BLaER1 treated with 17β-estradiol and CSF1 and Interleukin-3, amounts not matched to agents 10 nM and 100 nM (cell line): ENCODE measurements at regions not wholly inside any gene's neighbourhood (a gene's known extent, or its start where the extent isn't known, plus 50 kb on each side); places are given as distances from the start of the nearest gene placed in this dataset.

Experiments used
- H3K27ac ChIP-seq, 11 experiments: shearing (Covaris generic); formaldehyde crosslinking; 2 replicates each; pipeline ENCODE4 v1.8.1; 2022
- H3K27me3 ChIP-seq, 11 experiments: shearing (Covaris generic); formaldehyde crosslinking; 2 replicates each; pipeline ENCODE4 v1.8.1; 2022
- H3K36me3 ChIP-seq, 11 experiments: shearing (Covaris generic); formaldehyde crosslinking; 2 replicates each; pipeline ENCODE4 v1.8.1; 2022
- H3K4me1 ChIP-seq, 10 experiments: shearing (Covaris generic); formaldehyde crosslinking; 2 replicates each; pipeline ENCODE4 v1.8.1; 2022
- H3K4me2 ChIP-seq, 11 experiments: shearing (Covaris generic); formaldehyde crosslinking; 2 replicates each; pipeline ENCODE4 v1.8.1; 2022
- H3K4me3 ChIP-seq, 10 experiments: shearing (Covaris generic); formaldehyde crosslinking; 2 replicates each; pipeline ENCODE4 v1.8.1; 2022
- H3K9ac ChIP-seq, 11 experiments: shearing (Covaris generic); formaldehyde crosslinking; 2 replicates each; pipeline ENCODE4 v1.8.1; 2022
- H3K9me3 ChIP-seq, 11 experiments: shearing (Covaris generic); formaldehyde crosslinking; replicated peaks in 1 of 11; 2 replicates each; pipeline ENCODE4 v1.8.1; 2022
- H4K20me1 ChIP-seq, 11 experiments: shearing (Covaris generic); formaldehyde crosslinking; 2 replicates each; pipeline ENCODE4 v1.8.1; 2022
- Cebpa-rat ChIP-seq, 11 experiments: shearing (Covaris generic); IDR thresholded peaks; 2 replicates each; pipeline ENCODE4 v1.8.1; 2022

GRCh38 chr2:65834062-65834461, 401.7 kb upstream of the SPRED2 start:
- no peak overlapping the region for H3K4me3 ChIP-seq
- no peaks in the 10 kb centered on the region for H3K36me3 ChIP-seq
- no peak overlapping the region for H3K4me2 ChIP-seq
- no peaks in the 10 kb centered on the region for H3K27me3 ChIP-seq
- H3K4me1 ChIP-seq, result no peaks in the 10 kb centered on the region
- no peaks in the 10 kb centered on the region for H4K20me1 ChIP-seq
- no peak overlapping the region for H3K27ac ChIP-seq
- TF ChIP-seq Cebpa-rat (IDR thresholded peaks at IDR 0.05), result no peak
- no peak overlapping the region for H3K9ac ChIP-seq
- no peaks in the 10 kb centered on the region for H3K9me3 ChIP-seq

GRCh38 chr2:65831509-65831908, 399.1 kb upstream of the SPRED2 start:
- Histone ChIP-seq H3K9me3 (no peaks in the 10 kb centered on the region), H4K20me1 (no peaks in the 10 kb centered on the region), H3K4me3 (no peak overlapping the region), H3K4me1 (no peaks in the 10 kb centered on the region), H3K27me3 (no peaks in the 10 kb centered on the region), H3K9ac (no peak overlapping the region), H3K27ac (no peak overlapping the region), H3K36me3 (no peaks in the 10 kb centered on the region), H3K4me2 (no peak overlapping the region)
- TF ChIP-seq Cebpa-rat (IDR thresholded peaks at IDR 0.05), result no peak

- no peak for TF ChIP-seq Cebpa-rat (IDR thresholded peaks at IDR 0.05)
- H3K9ac ChIP-seq, result no peak overlapping the region
- no peak overlapping the region for H3K27ac ChIP-seq
- no peaks in the 10 kb centered on the region for H3K36me3 ChIP-seq
- H4K20me1 ChIP-seq, result no peaks in the 10 kb centered on the region
- peaks cover 0 to 8% (median 0%) of the 10 kb centered on the region in 11 experiments; a peak in 1 of 22 replicates for H3K9me3 ChIP-seq
- no peaks in the 10 kb centered on the region for H3K27me3 ChIP-seq
- no peaks in the 10 kb centered on the region for H3K4me1 ChIP-seq
- no peak overlapping the region for H3K4me3 ChIP-seq
- H3K4me2 ChIP-seq, result no peak overlapping the region
Measured at GRCh38 chr2:65826567-65826966, 394.2 kb upstream of the SPRED2 start.

GRCh38 chr2:65823511-65823910, 391.1 kb upstream of the SPRED2 start:
- Histone ChIP-seq H3K4me1 (no peaks in the 10 kb centered on the region), H4K20me1 (no peaks in the 10 kb centered on the region), H3K4me2 (no peak overlapping the region), H3K9me3 (peaks cover 0 to 8% (median 0%) of the 10 kb centered on the region in 11 experiments; a peak in 1 of 22 replicates), H3K4me3 (no peak overlapping the region), H3K36me3 (no peaks in the 10 kb centered on the region), H3K27ac (no peak overlapping the region), H3K27me3 (no peaks in the 10 kb centered on the region), H3K9ac (no peak overlapping the region)
- no peak for TF ChIP-seq Cebpa-rat (IDR thresholded peaks at IDR 0.05)

GRCh38 chr2:65820454-65820853, 388.1 kb upstream of the SPRED2 start:
- Histone ChIP-seq H3K9me3 (peaks cover 0 to 8% (median 0%) of the 10 kb centered on the region in 11 experiments; a peak in 1 of 22 replicates), H3K4me1 (no peaks in the 10 kb centered on the region), H3K27me3 (no peaks in the 10 kb centered on the region), H3K4me2 (no peak overlapping the region), H3K27ac (no peak overlapping the region), H4K20me1 (no peaks in the 10 kb centered on the region), H3K36me3 (no peaks in the 10 kb centered on the region), H3K9ac (no peak overlapping the region), H3K4me3 (no peak overlapping the region)
- TF ChIP-seq Cebpa-rat (IDR thresholded peaks at IDR 0.05), result no peak

GRCh38 chr2:65819963-65820362, 387.6 kb upstream of the SPRED2 start:
- H3K27me3 ChIP-seq, result no peaks in the 10 kb centered on the region
- H4K20me1 ChIP-seq, result no peaks in the 10 kb centered on the region
- no peaks in the 10 kb centered on the region for H3K36me3 ChIP-seq
- H3K4me3 ChIP-seq, result no peak overlapping the region
- H3K4me1 ChIP-seq, result no peaks in the 10 kb centered on the region
- H3K9me3 ChIP-seq, result peaks cover 0 to 8% (median 0%) of the 10 kb centered on the region in 11 experiments; a peak in 1 of 22 replicates
- no peak overlapping the region for H3K4me2 ChIP-seq
- no peak for TF ChIP-seq Cebpa-rat (IDR thresholded peaks at IDR 0.05)
- H3K9ac ChIP-seq, result no peak overlapping the region
- no peak overlapping the region for H3K27ac ChIP-seq

- Histone ChIP-seq H3K36me3 (no peaks in the 10 kb centered on the region), H4K20me1 (no peaks in the 10 kb centered on the region), H3K27ac (no peak overlapping the region), H3K9ac (no peak overlapping the region), H3K4me1 (no peaks in the 10 kb centered on the region), H3K4me3 (no peak overlapping the region), H3K4me2 (no peak overlapping the region), H3K27me3 (no peaks in the 10 kb centered on the region), H3K9me3 (peaks cover 0 to 8% (median 0%) of the 10 kb centered on the region in 11 experiments; a peak in 1 of 22 replicates)
- TF ChIP-seq Cebpa-rat (IDR thresholded peaks at IDR 0.05), result no peak
Measured at GRCh38 chr2:65818873-65819451, 386.6 kb upstream of the SPRED2 start.

GRCh38 chr2:65813631-65814173, 381.3 kb upstream of the SPRED2 start:
- no peaks in the 10 kb centered on the region for H3K27me3 ChIP-seq
- no peak overlapping the region for H3K4me2 ChIP-seq
- no peak overlapping the region for H3K27ac ChIP-seq
- H3K4me1 ChIP-seq, result no peaks in the 10 kb centered on the region
- H3K4me3 ChIP-seq, result no peak overlapping the region
- TF ChIP-seq Cebpa-rat (IDR thresholded peaks at IDR 0.05), result no peak
- H4K20me1 ChIP-seq, result no peaks in the 10 kb centered on the region
- H3K9me3 ChIP-seq, result peaks cover 0 to 1% (median 0%) of the 10 kb centered on the region in 11 experiments; a peak in 1 of 22 replicates
- H3K36me3 ChIP-seq, result no peaks in the 10 kb centered on the region
- H3K9ac ChIP-seq, result no peak overlapping the region

GRCh38 chr2:65812887-65813286, 380.5 kb upstream of the SPRED2 start:
- Histone ChIP-seq H3K4me3 (no peak overlapping the region), H3K9me3 (peaks cover 0 to 10% (median 3%) of the 10 kb centered on the region in 11 experiments; a peak in 9 of 22 replicates), H3K4me2 (no peak overlapping the region), H3K27ac (no peak overlapping the region), H3K4me1 (no peaks in the 10 kb centered on the region), H3K9ac (no peak overlapping the region), H3K36me3 (no peaks in the 10 kb centered on the region), H4K20me1 (no peaks in the 10 kb centered on the region), H3K27me3 (no peaks in the 10 kb centered on the region)
- TF ChIP-seq Cebpa-rat (IDR thresholded peaks at IDR 0.05), result no peak

- peaks cover 0 to 19% (median 6%) of the 10 kb centered on the region in 11 experiments; a peak in 12 of 22 replicates for H3K9me3 ChIP-seq
- H3K27ac ChIP-seq, result no peak overlapping the region
- H4K20me1 ChIP-seq, result no peaks in the 10 kb centered on the region
- no peak for TF ChIP-seq Cebpa-rat (IDR thresholded peaks at IDR 0.05)
- no peaks in the 10 kb centered on the region for H3K36me3 ChIP-seq
- no peak overlapping the region for H3K4me2 ChIP-seq
- no peaks in the 10 kb centered on the region for H3K4me1 ChIP-seq
- H3K27me3 ChIP-seq, result no peaks in the 10 kb centered on the region
- no peak overlapping the region for H3K9ac ChIP-seq
- H3K4me3 ChIP-seq, result no peak overlapping the region
Measured at GRCh38 chr2:65807942-65808341, 375.5 kb upstream of the SPRED2 start.
